Mesenteric fat pad (tissue), 1 donor: ENCODE measurements at regions not wholly inside any gene's neighbourhood (a gene's known extent, or its start where the extent isn't known, plus 50 kb on each side); places are given as distances from the start of the nearest gene placed in this dataset.
"Not testable (repeated sequence)": the region's sequence is repeated elsewhere in the genome, so short reads cannot be mapped to it uniquely, and the experiment has no call there.

ENCODE experiments used
- DNase-seq: peaks from one replicate; pipeline ENCODE4 v3.0.0-alpha.2; 2020; ENCODE audit warnings: low spot score
- donor health status: DM: yes; HTN: yes; CAD: no.

DNA sequence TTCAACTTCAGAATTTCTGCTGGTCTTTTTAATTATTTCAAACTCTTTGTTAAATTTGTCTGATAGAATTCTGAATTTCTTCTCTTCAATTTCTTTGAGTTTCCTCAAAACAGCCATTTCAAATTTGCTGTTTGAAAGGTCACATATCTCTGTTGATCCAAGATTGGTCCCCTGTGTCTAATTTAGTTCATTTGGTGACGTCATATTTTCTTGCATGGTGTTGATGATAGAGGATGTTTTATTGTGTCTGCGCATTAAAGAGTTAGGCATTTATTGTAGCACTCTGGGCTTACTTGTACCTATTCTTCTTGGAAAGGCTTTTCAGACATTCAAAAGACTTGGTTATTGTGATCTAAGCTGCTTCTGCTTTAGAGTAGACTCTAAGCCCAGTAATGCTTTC is 698.4 kb upstream of the LRRTM1 start:
- DNase-seq: no peak

DNA sequence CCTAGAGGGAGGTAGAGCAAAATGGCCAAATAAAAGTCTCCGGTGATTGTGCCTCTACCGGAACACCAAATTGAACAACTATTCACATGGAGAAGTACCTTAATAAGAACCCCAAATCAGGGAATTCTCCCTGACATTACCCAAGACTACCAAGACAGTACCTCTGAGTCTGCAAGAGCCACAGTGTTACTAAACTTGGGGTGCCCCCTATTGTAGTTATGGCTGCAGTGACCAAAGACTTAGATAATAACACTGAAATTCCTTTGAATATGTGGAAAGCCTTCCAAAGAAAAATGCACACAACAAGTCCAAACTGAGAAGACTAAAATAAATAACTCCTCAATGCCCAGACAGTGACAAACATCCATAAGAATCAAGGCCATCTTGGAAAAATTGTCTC is 682.9 kb upstream of the LRRTM1 start:
- DNase-seq: no peak

DNA sequence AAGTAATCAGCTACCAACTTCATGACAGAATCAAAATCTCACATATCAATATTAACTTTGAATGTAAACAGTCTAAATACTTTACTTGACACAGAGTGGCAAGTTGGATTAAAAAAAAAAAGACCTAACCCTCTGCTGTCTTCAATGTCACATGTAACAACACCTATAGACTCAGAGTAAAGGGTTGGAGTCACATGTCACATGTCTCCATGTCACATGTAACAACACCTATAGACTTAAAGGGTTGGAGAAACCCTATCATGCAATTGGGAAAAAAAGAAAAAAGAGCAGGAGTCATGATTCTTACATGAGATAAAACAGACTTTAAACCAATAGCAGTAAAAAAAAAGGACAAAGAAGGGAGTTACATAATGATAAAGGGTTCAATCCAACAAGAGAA is 665.3 kb upstream of the LRRTM1 start:
- DNase-seq: no peak

DNA sequence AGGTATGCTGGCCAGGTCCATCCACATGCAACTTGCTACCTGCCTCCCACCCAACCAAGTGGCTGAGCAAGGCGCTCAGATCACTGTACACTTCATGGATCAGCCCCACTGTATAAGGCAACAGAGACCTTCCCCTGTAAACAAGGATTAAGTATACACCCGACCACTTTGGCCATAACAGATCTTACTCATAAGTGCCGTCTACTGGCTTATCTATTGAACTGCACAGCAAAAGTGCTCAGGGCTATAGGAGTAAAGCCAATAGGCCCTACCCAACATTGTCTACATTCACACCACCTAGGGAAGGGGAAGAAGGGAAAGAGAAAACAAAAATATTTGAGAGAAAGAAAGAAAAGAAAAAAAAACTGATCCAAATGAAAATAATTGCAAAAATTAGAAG is 663.9 kb upstream of the LRRTM1 start:
- no peak for DNase-seq

DNA sequence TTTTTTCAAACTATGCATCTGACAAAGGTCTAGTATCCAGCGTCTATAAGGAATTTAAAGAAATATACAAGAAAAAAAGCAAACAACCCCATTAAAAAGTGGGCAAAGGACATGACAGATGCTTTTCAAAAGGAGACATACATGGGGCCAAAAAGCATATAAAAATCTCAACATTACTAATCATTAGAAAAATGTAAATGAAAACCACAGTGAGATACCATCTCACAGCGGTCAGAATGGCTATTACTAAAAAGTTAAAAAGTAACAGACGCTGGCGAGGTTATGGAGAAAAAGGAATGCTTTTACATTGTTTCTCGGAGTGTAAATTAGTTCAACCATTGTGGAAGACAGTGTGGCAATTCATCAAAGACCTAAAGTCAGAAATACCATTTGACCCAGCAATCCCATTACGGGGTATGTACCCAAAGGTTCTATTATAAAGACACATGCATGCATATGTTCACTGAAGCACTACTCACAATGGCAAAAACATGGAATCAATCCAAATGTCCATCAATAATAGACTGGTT is 643.1 kb upstream of the LRRTM1 start:
- DNase-seq: no peak

DNA sequence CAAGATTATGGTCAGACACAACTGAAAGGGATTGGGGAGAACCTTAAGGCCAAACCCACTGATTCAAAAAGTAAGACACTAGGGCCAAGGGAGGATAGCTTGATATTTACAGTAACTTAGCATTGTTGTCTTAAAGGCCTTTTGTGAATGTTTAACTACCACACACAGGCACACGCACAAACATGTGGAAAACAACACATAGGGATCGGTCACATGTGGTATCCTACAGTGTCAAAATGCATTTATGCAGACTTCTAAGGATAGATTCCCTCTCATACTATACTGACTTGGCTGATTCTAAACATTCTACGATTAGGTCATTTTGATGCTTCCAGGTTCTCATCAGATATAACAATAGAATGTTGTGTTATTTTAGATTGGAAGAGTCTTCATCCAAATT is 638.9 kb upstream of the LRRTM1 start:
- DNase-seq: no peak

DNA sequence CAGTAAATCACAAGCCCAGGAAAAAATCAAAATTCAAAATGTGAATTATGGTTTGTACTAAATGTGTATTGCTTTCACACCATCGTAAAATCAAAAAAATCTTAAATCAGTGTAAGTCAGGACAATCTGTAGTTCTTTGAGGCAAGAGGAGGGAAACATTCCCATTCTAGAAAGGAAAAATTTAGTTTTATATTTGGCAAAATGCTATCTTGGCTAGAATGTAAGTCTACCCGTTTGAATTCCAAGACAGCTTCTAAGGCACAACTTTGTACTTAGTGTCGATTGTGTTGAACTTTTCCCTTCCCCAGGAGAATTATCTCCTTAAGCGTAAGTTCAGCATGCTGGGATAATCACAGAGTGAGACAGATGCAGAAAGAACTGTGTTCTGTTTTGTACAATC is 638.2 kb upstream of the LRRTM1 start:
- DNase-seq: no peak

DNA sequence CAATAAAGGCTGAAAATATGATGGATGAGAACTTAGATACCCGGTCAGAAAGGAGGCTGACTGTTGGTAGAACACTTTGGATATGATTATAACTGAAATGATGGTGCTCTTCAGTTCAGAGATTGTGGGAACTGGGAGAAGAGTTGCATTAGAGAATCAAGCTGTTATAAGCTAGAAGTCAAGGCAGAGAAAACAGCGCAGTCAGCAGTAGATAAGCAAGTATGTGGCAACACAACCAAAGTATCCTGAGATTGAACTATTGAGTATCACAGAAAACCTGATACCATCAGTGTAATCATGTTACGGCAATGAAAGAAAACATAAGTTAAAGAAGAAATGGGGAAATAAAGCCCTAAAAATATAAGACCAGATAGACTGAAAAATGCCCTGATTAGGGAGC is 633.9 kb upstream of the LRRTM1 start:
- no peak for DNase-seq

DNA sequence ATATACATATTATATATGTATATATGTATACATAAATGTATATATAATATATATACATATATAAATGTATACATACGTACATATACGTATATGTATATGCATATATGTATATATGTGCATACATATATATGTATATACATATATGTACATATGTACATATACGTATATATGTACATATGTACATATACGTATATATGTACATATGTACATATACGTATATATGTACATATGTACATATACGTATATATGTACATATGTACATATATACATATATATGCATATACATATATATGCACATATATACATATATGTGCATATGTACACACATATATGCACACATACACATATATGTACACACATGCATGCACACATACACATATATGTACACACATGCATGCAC is 627.3 kb upstream of the LRRTM1 start:
- not testable (repeated sequence) for DNase-seq

DNA sequence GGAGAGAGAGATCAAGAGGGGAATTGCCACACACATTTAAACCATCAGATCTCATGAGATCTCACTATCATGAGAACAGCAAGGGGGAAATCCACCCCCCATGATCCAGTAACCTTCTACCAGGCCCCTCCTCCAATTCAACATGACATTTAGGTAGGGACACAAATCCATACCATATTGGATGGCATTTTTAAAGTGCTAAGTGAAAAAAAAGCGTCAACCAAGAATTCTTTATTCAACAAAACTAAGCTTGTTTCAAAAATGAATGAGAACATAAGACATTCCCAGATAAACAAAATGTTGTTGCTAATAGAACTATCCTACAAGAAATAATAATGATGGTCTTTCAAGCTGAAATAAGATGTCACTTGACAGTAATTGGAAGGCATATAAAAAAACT is 626.2 kb upstream of the LRRTM1 start:
- DNase-seq: no peak

DNA sequence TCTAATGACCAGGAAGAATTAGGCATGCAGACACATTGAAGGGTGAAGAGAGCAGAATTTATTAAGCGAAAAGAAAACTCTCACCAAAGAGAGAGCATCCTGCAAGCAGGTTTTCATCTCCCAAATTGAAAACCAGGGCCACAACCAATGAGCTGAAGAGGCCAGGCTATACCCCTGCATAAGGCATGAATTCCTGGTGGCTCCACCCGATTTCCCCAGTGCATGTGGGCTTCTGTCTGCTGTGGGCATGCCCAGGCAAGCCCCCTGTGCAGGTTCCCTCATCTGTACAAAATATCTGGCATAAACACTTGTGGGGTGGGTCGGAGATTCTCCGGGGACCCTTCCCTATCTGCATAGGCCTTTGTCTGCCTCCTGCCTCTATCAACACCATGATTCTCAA is 621.6 kb upstream of the LRRTM1 start:
- no peak for DNase-seq

DNA sequence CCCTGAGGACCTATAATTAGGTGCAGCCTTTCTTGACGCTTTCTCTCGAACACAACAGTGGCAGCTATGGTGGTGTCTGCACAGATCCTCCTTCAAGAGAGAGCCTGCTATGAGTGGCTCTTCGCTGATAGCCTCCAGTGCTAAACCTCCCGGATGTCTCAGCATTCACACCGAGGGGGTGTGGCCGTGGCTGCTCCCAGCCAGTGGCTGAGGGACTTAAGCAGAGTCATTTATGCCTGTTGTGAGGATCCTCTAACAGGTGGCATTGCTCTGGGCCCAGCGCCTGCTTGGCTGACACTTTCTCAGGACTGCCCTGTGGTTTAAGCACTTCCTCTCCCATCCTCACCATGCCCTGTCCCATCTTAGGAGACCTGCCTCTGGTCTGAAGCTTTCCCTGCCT is 592.0 kb upstream of the LRRTM1 start:
- no peak for DNase-seq

DNA sequence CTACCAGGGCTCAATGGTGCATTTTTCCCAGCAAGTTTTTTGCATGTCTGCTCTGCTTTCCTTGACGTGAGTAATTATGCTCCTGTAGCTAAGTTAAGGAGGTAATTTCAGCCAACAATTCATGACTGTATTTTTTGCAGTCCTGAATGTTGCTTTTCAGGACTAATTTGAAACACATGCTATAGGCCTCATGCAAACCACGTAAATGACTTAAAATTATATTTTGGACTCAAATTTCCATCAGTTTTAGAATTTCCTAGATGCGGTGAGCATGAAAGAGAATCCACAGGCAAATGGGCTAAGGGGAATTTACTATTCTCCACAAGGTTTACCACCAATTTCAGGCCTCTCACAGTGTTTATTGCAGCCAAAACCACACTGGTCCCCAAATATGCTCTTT is 589.9 kb upstream of the LRRTM1 start:
- no peak for DNase-seq

DNA sequence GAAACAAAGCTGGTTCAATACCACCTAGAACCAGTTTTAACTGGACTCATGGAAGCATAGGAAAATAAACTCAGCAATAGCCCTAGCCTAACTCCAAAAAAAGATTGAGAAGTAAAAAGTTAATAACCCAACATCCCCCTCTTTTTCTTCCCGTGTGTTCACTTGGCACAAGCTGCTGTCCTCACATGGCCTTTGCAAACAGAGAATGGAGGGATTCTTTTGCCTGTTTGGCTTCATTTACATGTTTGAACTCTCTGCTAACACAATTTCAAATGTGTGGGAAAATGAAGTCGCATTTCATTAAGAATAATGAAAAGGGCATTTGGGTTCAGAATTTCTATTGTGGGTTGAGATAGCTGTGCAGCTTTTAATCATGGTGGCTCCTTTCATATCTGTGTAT is 589.2 kb upstream of the LRRTM1 start:
- no peak for DNase-seq

DNA sequence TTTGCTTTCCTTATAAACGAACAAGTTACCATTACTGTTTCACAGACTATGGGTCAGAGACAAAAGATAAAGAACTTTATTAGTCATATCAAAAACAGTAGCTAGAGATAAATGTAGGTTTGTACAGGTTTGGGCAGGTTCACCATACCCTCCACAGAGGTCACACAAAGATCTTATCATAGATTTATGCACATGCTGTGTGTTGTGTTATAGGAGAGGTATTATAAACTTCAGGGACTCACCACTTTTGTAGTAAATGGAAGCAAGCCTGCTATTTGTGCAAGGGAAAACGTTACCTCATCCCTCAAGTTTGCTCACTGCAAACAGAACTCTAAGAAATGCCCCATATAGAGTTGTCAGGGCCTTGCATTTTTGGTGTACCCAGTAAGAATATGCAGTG is 584.5 kb upstream of the LRRTM1 start:
- DNase-seq: no peak

DNA sequence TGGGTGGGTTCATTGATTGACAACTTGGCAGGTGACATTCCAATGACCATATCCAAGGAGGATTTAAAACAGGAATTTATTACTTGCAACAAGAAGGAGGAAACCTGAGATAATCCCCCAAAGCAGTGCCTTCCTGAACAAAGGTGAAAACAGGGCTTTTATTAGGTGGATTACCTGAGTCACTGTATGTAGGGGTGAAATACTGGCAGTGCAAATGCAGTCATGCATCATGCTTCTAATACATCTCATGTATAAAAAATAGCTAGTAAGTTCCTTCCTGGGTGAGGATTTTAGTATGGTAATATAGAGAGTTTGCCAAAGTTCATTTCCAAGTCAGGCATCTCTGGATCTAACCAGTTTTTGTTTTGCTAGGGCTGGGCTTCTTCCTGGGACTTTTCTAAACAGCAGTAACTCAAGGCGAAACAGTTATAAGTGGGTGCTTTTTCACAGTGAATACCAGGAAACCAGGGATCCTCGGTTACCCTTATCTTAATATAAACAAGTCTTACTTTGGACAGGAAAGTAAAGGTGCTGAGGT is 583.4 kb upstream of the LRRTM1 start:
- no peak for DNase-seq

DNA sequence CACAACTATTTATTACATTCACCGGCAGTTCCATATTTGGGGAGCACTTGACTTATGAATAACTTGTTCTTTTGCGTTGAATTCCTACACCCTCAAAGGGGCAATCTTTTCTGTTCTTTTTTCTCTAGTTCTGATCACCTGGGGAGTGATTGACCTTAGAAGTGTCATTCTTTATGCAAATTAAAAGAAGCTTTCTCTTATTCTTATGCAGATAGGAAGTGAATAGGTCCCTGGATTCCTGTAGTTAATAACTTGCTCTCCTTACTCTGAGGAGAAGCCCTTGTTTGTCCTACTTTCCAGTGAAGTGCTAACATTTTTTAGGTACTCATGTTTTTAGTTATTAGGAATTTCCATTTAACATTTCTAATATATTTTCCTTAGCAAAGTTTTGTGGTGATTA is 569.8 kb upstream of the LRRTM1 start:
- no peak for DNase-seq

DNA sequence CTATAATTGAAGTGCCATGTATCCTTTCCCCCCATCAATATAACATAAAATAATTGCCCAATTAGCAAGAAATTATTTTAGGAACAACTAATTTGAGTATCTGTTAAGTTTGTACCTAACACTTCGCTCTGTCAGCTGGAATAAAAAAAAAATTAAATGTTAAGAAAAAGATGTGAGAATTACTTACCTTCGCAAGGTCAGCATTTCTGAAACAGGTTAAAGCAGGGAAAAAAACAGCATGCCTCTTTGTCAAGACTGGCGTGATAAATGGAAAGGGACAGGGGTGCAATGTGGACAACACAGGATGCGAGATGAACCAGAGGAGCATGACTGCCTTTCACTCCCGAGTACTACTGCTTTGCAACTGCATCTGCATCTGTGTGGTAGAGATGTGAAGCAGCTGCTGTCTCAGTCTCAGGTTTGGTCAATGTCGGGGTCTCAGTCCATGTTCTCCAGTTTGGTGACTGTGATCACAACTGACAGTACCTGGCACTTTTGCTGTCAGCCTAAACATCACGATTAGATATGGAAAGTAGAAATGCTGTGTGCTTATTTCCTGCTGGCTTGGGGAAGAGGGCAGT is 565.4 kb upstream of the LRRTM1 start:
- DNase-seq: no peak

DNA sequence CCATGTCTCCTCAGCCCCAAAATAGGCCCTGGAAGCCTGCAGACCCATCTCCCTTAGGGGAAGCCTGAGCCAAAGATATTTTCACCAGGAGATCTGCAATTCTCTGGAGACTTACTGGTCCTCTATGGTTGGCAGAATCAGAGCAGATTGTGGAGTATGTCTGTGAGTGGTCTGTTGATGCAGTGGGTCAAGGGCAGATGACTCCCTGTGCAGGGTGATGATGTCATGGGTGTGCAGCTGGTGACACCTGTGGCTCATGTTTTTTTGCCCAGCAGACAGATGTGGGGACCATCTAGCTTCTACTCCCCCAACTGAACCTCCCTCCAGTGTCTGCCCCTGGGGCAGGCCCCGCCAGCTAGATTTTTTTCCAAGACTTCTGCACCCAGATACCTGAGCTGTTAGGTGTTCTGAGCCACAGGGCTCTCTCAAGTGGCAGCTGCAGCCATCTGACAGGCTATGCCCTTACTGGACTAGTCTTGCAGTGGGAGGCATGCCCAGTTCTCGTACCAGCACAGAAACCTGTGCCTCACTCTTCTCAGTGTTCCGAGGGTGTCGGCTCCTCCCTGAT is 558.7 kb upstream of the LRRTM1 start:
- no peak for DNase-seq

DNA sequence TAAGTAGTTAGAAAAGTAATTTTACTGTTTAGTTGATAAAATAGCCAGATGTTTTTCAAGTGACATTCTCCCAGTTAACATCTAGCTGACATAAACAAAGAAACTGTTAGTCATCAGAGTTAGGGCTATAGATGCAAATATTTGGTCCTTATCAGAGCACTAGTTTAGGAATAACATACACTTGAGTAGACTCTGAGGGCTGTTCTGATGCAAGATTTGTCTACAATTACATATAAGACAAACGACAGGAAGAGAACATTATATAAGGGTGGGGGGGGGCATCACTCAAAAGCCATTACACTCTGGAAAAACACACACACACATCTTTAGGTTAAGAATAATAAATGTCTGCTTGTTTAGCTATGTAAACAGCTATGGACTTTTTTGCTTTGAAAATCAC is 554.4 kb upstream of the LRRTM1 start:
- no peak for DNase-seq

DNA sequence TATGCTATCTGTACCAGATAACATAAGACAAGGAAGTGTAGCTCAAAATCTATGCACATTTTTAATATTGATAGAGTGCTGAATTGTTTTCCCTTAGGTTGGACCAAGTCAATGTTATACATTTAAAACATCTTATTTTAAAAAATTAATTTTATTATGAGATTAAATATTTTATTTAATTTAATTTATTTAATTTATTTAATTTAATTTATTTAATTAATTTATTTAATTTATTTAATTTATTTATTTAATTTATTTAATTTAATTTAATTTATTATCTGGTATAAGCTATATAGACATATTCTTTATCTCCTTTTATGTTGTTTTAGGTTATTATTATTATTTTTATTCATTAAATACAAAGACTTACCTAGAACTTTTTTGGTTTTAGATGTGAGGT is 551.7 kb upstream of the LRRTM1 start:
- no peak for DNase-seq

DNA sequence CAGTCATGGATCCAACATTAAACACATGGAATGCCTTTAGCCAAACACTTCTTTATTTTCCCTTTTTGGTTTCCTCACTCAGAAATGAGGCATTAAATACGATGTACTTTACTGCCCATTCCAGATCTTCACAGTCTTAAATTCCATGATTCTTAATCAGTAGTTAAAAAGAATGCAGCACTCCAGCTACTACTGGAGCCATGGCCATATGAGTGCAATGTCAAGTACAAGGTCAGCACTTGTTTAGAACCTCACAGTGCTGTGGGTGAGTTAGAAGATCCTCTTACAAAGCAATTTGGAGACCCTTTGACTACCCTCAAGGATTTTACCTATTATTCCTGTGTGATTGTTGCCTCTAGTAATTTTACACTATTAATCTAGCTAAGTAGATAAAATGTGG is 550.3 kb upstream of the LRRTM1 start:
- DNase-seq: no peak

DNA sequence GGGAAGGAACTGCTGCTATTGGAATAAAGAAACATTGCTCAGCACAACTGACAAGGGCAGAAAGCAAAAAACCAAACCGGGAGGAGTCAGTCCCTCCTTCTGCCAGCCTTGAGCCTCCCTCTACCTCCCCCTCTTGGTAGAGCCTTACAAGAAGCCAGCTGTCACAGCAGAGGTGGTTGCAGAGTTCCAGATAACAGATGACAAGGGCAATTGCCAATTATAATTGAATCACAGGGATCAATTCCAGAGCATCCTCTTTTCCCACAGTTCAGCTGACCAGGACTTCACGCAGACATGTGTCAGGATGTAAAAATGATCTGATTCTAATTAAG is 548.2 kb upstream of the LRRTM1 start:
- no peak for DNase-seq
